GM12801 (cell line): ENCODE measurements at regions not wholly inside any gene's neighbourhood (a gene's known extent, or its start where the extent isn't known, plus 50 kb on each side); places are given as distances from the start of the nearest gene placed in this dataset.

ENCODE experiments used
- CTCF ChIP-seq: IDR thresholded peaks from one replicate; pipeline ENCODE4 v1.5.1; 2011; ENCODE audit warnings: control low read depth; ENCODE audit not compliant: insufficient read length; ENCODE audit errors: extremely low read depth

GRCh38 chr15:60126200-60126599 lies 122.1 kb downstream of the FOXB1 start:
- TF ChIP-seq CTCF = no peak

- no peak for TF ChIP-seq CTCF
Observed at GRCh38 chr15:60126661-60127060, 122.5 kb downstream of the FOXB1 start.

GRCh38 chr15:60128000-60128376 lies 123.9 kb downstream of the FOXB1 start:
- TF ChIP-seq CTCF = no peak

- no peak for TF ChIP-seq CTCF
Observed at GRCh38 chr15:60128710-60129109, 124.6 kb downstream of the FOXB1 start.

- no peak for TF ChIP-seq CTCF
Observed at GRCh38 chr15:60130398-60130797, 126.3 kb downstream of the FOXB1 start.

GRCh38 chr15:60130821-60131220 lies 126.7 kb downstream of the FOXB1 start:
- no peak for TF ChIP-seq CTCF

GRCh38 chr15:60134609-60135008 lies 130.5 kb downstream of the FOXB1 start:
- no peak for TF ChIP-seq CTCF

GRCh38 chr15:60135961-60136360 lies 131.8 kb downstream of the FOXB1 start:
- no peak for TF ChIP-seq CTCF
